ENCODE measurements at regions not wholly inside any gene's neighbourhood (a gene's known extent, or its start where the extent isn't known, plus 50 kb on each side); places are given as distances from the start of the nearest gene placed in this dataset.
A peak's percentile ranks its signal among the peaks of the same experiment; 100 is the strongest.
"Not testable (repeated sequence)": the region's sequence is repeated elsewhere in the genome, so short reads cannot be mapped to it uniquely, and the experiment has no call there.

GRCh38 chr14:44404036-44404435 lies 103.0 kb downstream of the FSCB start:
- no peak for DNase-seq (ENCODE audit: low read depth, low spot score)

GRCh38 chr14:44403193-44403592 lies 103.9 kb downstream of the FSCB start:
- in situ Hi-C loops (cut with HindIII; ENCODE audit: low pct_unique_long_range_greater_than_20kb, low sequenced_read_pairs): no loop called here

More at GRCh38 chr14:44404036-44404435, 103.0 kb downstream of the FSCB start:
- in situ Hi-C loops (cut with HindIII; ENCODE audit: low pct_unique_long_range_greater_than_20kb, low sequenced_read_pairs): no loop called here

GRCh38 chr14:44396226-44396625 lies 110.9 kb downstream of the FSCB start:
- in situ Hi-C loops (cut with HindIII; ENCODE audit: low pct_unique_long_range_greater_than_20kb, low sequenced_read_pairs): no loop called here
- no peak for DNase-seq (ENCODE audit: low read depth, low spot score)

More at GRCh38 chr14:44403193-44403592, 103.9 kb downstream of the FSCB start:
- DNase-seq (ENCODE audit: low read depth, low spot score): no peak

GRCh38 chr14:44392984-44393383 lies 114.1 kb downstream of the FSCB start:
- no peak for DNase-seq (ENCODE audit: low read depth, low spot score)
- in situ Hi-C loops (cut with HindIII; ENCODE audit: low pct_unique_long_range_greater_than_20kb, low sequenced_read_pairs): no loop called here

- no peak for DNase-seq (ENCODE audit: low read depth, low spot score)
- in situ Hi-C loops (cut with HindIII; ENCODE audit: low pct_unique_long_range_greater_than_20kb, low sequenced_read_pairs): no loop called here
Observed at GRCh38 chr14:44388306-44388705, 118.8 kb downstream of the FSCB start.

GRCh38 chr14:44385906-44386305 lies 121.2 kb downstream of the FSCB start:
- in situ Hi-C loops (cut with HindIII; ENCODE audit: low pct_unique_long_range_greater_than_20kb, low sequenced_read_pairs): no loop called here
- DNase-seq (ENCODE audit: low read depth, low spot score): no peak

GRCh38 chr14:44385296-44385695 lies 121.8 kb downstream of the FSCB start:
- in situ Hi-C loops (cut with HindIII; ENCODE audit: low pct_unique_long_range_greater_than_20kb, low sequenced_read_pairs); DNase-seq (ENCODE audit: low read depth, low spot score): not testable (repeated sequence)

- in situ Hi-C loops (cut with HindIII; ENCODE audit: low pct_unique_long_range_greater_than_20kb, low sequenced_read_pairs); DNase-seq (ENCODE audit: low read depth, low spot score): not testable (repeated sequence)
Observed at GRCh38 chr14:44384601-44385293, 122.3 kb downstream of the FSCB start.

GRCh38 chr14:44384093-44384492 lies 123.0 kb downstream of the FSCB start:
- DNase-seq (ENCODE audit: low read depth, low spot score): no peak
- in situ Hi-C loops (cut with HindIII; ENCODE audit: low pct_unique_long_range_greater_than_20kb, low sequenced_read_pairs): no loop called here

- no peak for DNase-seq (ENCODE audit: low read depth, low spot score)
- in situ Hi-C loops (cut with HindIII; ENCODE audit: low pct_unique_long_range_greater_than_20kb, low sequenced_read_pairs): no loop called here
Observed at GRCh38 chr14:44383636-44384035, 123.4 kb downstream of the FSCB start.

GRCh38 chr14:44379292-44379977 lies 127.6 kb downstream of the FSCB start:
- in situ Hi-C loops (cut with HindIII; ENCODE audit: low pct_unique_long_range_greater_than_20kb, low sequenced_read_pairs): no loop called here
- no peak for DNase-seq (ENCODE audit: low read depth, low spot score)

- no peak for DNase-seq (ENCODE audit: low read depth, low spot score)
- in situ Hi-C loops (cut with HindIII; ENCODE audit: low pct_unique_long_range_greater_than_20kb, low sequenced_read_pairs): no loop called here
Observed at GRCh38 chr14:44374906-44375305, 132.2 kb downstream of the FSCB start.

- no peak for DNase-seq (ENCODE audit: low read depth, low spot score)
- in situ Hi-C loops (cut with HindIII; ENCODE audit: low pct_unique_long_range_greater_than_20kb, low sequenced_read_pairs): no loop called here
Observed at GRCh38 chr14:44372807-44373489, 134.1 kb downstream of the FSCB start.

GRCh38 chr14:44372231-44372630 lies 134.9 kb downstream of the FSCB start:
- in situ Hi-C loops (cut with HindIII; ENCODE audit: low pct_unique_long_range_greater_than_20kb, low sequenced_read_pairs): no loop called here
- no peak for DNase-seq (ENCODE audit: low read depth, low spot score)

GRCh38 chr14:44370727-44371126 lies 136.4 kb downstream of the FSCB start:
- in situ Hi-C loops (cut with HindIII; ENCODE audit: low pct_unique_long_range_greater_than_20kb, low sequenced_read_pairs): no loop called here

GRCh38 chr14:44369401-44370123 lies 137.5 kb downstream of the FSCB start:
- in situ Hi-C loops (cut with HindIII; ENCODE audit: low pct_unique_long_range_greater_than_20kb, low sequenced_read_pairs): no loop called here
- DNase-seq (ENCODE audit: low read depth, low spot score): peak; percentile 49

More at GRCh38 chr14:44370727-44371126, 136.4 kb downstream of the FSCB start:
- no peak for DNase-seq (ENCODE audit: low read depth, low spot score)

- no peak for DNase-seq (ENCODE audit: low read depth, low spot score)
- in situ Hi-C loops (cut with HindIII; ENCODE audit: low pct_unique_long_range_greater_than_20kb, low sequenced_read_pairs): no loop called here
Observed at GRCh38 chr14:44361083-44361482, 146.0 kb downstream of the FSCB start.

GRCh38 chr14:44353805-44354204 lies 153.3 kb downstream of the FSCB start:
- DNase-seq (ENCODE audit: low read depth, low spot score): no peak
- in situ Hi-C loops (cut with HindIII; ENCODE audit: low pct_unique_long_range_greater_than_20kb, low sequenced_read_pairs): no loop called here

Measured in SK-MEL-5 (cell line).